Neural crest cell (in vitro differentiated cells): ENCODE measurements at regions not wholly inside any gene's neighbourhood (a gene's known extent, or its start where the extent isn't known, plus 50 kb on each side); places are given as distances from the start of the nearest gene placed in this dataset.

ENCODE experiments used
- DNase-seq: peaks from one replicate; pipeline ENCODE4 v3.0.0; 2021; ENCODE audit warnings: low read depth, mixed read lengths, low spot score
- H3K27ac Mint-ChIP-seq: one replicate; pipeline ENCODE4 v1.8.0; 2021; ENCODE audit warnings: mild to moderate bottlenecking, mixed read lengths; ENCODE audit not compliant: unreplicated experiment
- H3K27me3 Mint-ChIP-seq: 2 replicates; pipeline ENCODE4 v1.8.0; 2021; ENCODE audit warnings: low read depth, mild to moderate bottlenecking, mixed read lengths
- H3K36me3 Mint-ChIP-seq: 2 replicates; pipeline ENCODE4 v1.8.0; 2021; ENCODE audit warnings: low read depth, mild to moderate bottlenecking, mixed read lengths
- H3K4me1 Mint-ChIP-seq: 2 replicates; pipeline ENCODE4 v1.8.0; 2021; ENCODE audit warnings: mixed read lengths
- H3K4me3 Mint-ChIP-seq: one replicate; pipeline ENCODE4 v1.8.0; 2021; ENCODE audit warnings: mild to moderate bottlenecking, mixed read lengths
- H3K9me3 Mint-ChIP-seq: 2 replicates; pipeline ENCODE4 v1.8.0; 2021; ENCODE audit warnings: mixed read lengths
- TF ChIP-seq, protein P1 (sequence below): fragments of 200-600 bp; sonication (generic); conservative IDR thresholded peaks from 2 replicates; pipeline ENCODE4 v1.5.0; 2021; ENCODE audit warnings: antibody characterized with exemption, mild to moderate bottlenecking

DNA sequence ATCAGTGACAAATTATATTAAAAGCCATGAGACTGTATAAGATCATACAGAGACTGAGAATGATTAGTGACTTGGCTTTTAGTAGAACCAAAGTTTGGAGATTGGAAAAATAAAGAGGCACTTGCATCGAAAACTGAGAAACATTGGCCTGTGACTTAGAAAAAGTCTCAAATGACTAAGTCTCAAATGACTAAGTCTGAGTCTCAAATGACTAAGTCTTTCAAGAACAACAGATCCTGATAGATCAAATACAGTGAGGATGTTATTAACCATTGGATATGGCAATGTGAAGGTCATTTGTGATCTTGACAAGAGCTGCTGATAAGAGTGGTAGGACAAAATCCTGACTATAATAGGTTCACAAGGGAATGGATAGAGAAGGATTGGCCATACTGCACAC lies 135.5 kb upstream of the FANCL start:
- TF ChIP-seq, protein P1, sequence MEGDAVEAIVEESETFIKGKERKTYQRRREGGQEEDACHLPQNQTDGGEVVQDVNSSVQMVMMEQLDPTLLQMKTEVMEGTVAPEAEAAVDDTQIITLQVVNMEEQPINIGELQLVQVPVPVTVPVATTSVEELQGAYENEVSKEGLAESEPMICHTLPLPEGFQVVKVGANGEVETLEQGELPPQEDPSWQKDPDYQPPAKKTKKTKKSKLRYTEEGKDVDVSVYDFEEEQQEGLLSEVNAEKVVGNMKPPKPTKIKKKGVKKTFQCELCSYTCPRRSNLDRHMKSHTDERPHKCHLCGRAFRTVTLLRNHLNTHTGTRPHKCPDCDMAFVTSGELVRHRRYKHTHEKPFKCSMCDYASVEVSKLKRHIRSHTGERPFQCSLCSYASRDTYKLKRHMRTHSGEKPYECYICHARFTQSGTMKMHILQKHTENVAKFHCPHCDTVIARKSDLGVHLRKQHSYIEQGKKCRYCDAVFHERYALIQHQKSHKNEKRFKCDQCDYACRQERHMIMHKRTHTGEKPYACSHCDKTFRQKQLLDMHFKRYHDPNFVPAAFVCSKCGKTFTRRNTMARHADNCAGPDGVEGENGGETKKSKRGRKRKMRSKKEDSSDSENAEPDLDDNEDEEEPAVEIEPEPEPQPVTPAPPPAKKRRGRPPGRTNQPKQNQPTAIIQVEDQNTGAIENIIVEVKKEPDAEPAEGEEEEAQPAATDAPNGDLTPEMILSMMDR = no peak
- Mint-ChIP-seq H3K27me3 (no peaks in the 10 kb centered on the region), H3K27ac (no peak overlapping the region), H3K4me1 (no peaks in the 10 kb centered on the region), H3K4me3 (no peak overlapping the region), H3K36me3 (no peaks in the 10 kb centered on the region), H3K9me3 (no peaks in the 10 kb centered on the region)
- no peak for DNase-seq

DNA sequence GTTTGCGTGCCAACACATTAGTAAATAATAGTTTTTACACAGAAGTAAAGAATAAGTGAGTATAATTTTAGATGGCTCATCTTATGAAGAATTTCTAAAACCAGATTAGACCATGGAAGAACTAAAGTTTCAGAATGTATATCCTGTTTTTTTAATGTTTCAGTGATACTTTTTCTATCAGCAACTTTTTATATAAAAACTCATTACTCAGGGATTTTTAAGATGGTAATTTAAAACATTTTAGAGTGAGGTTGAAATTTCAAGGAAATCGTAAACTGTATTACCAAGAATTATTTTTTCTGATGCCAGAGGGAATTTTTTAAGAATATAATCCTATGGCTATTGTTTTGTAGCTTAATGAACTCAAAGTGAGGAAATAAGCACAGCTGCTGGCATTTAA lies 128.5 kb upstream of the FANCL start:
- Mint-ChIP-seq H3K9me3 (no peaks in the 10 kb centered on the region), H3K4me3 (no peak overlapping the region), H3K36me3 (no peaks in the 10 kb centered on the region), H3K27me3 (no peaks in the 10 kb centered on the region), H3K27ac (no peak overlapping the region), H3K4me1 (no peaks in the 10 kb centered on the region)
- no peak for DNase-seq
- TF ChIP-seq, protein P1 = no peak

GRCh38 chr2:58364098-58364497 lies 123.0 kb upstream of the FANCL start:
- TF ChIP-seq, protein P1 = no peak
- DNase-seq = no peak
- Mint-ChIP-seq H3K4me1 (no peaks in the 10 kb centered on the region), H3K27me3 (no peaks in the 10 kb centered on the region), H3K36me3 (no peaks in the 10 kb centered on the region), H3K27ac (no peak overlapping the region), H3K9me3 (no peaks in the 10 kb centered on the region), H3K4me3 (no peak overlapping the region)

DNA sequence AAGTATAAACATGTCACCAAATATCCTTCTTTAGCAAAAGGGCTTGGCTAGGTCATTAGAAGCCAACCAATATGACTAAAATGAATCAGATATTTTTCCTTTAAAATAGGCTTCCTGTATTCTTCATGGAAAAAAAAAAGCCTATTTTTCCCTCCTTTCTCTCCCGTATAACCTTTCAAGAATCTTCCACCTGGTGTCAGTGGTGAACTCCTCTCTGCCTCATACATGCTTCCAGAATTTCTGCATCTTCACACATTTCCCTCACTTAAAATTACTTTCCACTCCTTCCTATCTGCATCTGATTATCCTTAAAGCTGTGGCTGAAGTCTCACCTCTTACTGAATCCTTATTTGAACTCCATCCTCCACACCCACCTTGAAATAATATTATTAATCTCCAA lies 116.9 kb upstream of the FANCL start:
- no peak for DNase-seq
- Mint-ChIP-seq H3K4me1 (peaks cover 8% of the 10 kb centered on the region), H3K27ac (no peak overlapping the region), H3K9me3 (no peaks in the 10 kb centered on the region), H3K36me3 (no peaks in the 10 kb centered on the region), H3K27me3 (no peaks in the 10 kb centered on the region), H3K4me3 (no peak overlapping the region)
- TF ChIP-seq, protein P1 = no peak

GRCh38 chr2:58357521-58357920 lies 116.4 kb upstream of the FANCL start:
- no peak for DNase-seq
- H3K27me3 Mint-ChIP-seq = no peaks in the 10 kb centered on the region
- H3K36me3 Mint-ChIP-seq = no peaks in the 10 kb centered on the region
- H3K9me3 Mint-ChIP-seq = no peaks in the 10 kb centered on the region
- TF ChIP-seq, protein P1 = no peak
- H3K4me1 Mint-ChIP-seq = peaks cover 8% of the 10 kb centered on the region
- no peak overlapping the region for H3K27ac Mint-ChIP-seq
- H3K4me3 Mint-ChIP-seq = no peak overlapping the region

- Mint-ChIP-seq H3K27me3 (no peaks in the 10 kb centered on the region), H3K27ac (no peak overlapping the region), H3K36me3 (no peaks in the 10 kb centered on the region), H3K4me3 (no peak overlapping the region), H3K9me3 (no peaks in the 10 kb centered on the region), H3K4me1 (peaks cover 8% of the 10 kb centered on the region)
- no peak for DNase-seq
- TF ChIP-seq, protein P1 = no peak
Observed at GRCh38 chr2:58354230-58354629, 113.1 kb upstream of the FANCL start.
